HG03520 (cell line): ENCODE measurements at regions not wholly inside any gene's neighbourhood (a gene's known extent, or its start where the extent isn't known, plus 50 kb on each side); places are given as distances from the start of the nearest gene placed in this dataset.

ENCODE experiments used
- ATAC-seq: cut with Tn5 transposase; IDR thresholded peaks from one replicate; pipeline ENCODE4 v1.9.1; 2021; ENCODE audit warnings: mild to moderate bottlenecking, moderate library complexity; ENCODE audit not compliant: unreplicated experiment

- no peak for ATAC-seq
Measured at GRCh38 chr5:121793791-121794190, 57.9 kb upstream of the FTMT start.

- no peak for ATAC-seq
Measured at GRCh38 chr5:121795511-121795910, 56.2 kb upstream of the FTMT start.

- no peak for ATAC-seq
Measured at GRCh38 chr5:121797681-121798518, 53.8 kb upstream of the FTMT start.
